ENCODE measurements at regions not wholly inside any gene's neighbourhood (a gene's known extent, or its start where the extent isn't known, plus 50 kb on each side); places are given as distances from the start of the nearest gene placed in this dataset.
A peak's percentile ranks its signal among the peaks of the same experiment; 100 is the strongest.
"Not testable (repeated sequence)": the region's sequence is repeated elsewhere in the genome, so short reads cannot be mapped to it uniquely, and the experiment has no call there.

- no peak for DNase-seq (ENCODE audit: low spot score)
These were observed 301.0 kb upstream of the TLE3 start for GRCh38 chr15:70398694-70399093.

DNA sequence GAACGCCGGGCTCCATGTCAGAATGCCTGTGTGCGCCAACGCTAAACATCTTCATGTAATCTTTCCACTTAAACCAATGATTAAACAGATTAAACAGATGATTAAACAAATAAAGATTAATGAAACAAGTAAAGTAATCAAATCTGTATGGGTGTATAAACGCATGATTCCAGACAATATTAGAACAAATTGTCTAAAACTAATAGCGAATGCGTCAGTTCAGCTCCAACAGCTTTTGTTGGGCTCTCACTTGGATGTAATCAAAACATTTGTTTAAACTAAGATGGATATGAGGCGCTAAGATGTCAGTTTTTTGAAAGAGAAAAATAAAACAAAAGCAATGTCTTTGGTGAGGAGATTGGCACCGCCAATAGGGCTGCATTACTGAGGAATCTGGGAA is 299.1 kb upstream of the TLE3 start:
- DNase-seq (ENCODE audit: low spot score), result no peak

DNA sequence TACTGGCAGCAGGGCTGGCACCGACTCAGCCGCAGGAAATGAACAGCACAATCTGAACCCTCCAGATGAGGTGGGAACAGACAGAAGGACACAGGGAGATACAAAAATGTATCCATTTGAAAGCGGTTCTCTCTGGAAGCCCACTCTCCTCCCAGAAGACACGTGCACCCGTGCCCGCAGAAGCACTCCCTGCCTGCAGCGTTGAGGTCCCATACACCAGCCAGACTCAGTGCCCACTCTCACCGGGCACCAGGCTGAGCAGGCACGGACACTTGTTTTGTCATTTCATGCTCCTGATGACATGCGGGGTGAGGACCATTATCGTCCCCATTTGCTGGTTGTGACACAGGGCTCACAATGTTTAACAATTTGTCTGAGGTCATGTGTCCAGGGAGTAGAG is 297.4 kb upstream of the TLE3 start:
- no peak for DNase-seq (ENCODE audit: low spot score)

DNA sequence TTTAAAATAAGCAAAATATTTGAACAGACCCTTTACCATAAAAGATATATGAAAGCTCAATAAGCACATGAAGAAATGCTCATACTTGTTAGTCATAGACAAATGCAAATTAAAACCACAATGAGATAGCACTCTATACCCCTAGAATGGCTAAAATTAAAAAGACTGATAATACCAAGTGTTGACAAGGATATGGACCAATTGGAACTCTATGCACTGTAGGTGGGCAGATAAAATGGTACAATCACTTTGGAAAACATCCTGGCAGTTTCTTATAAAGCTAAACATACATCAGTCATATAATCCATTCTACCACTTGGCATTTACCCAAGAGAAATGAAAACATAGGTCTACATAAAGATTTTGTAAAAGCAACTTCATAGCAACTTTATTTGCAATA is 293.0 kb upstream of the TLE3 start:
- no peak for DNase-seq (ENCODE audit: low spot score)

- no peak for DNase-seq (ENCODE audit: low spot score)
These were observed 290.3 kb upstream of the TLE3 start for GRCh38 chr15:70387993-70388392.

GRCh38 chr15:70387081-70387480 is 289.4 kb upstream of the TLE3 start:
- DNase-seq (ENCODE audit: low spot score), result no peak

DNA sequence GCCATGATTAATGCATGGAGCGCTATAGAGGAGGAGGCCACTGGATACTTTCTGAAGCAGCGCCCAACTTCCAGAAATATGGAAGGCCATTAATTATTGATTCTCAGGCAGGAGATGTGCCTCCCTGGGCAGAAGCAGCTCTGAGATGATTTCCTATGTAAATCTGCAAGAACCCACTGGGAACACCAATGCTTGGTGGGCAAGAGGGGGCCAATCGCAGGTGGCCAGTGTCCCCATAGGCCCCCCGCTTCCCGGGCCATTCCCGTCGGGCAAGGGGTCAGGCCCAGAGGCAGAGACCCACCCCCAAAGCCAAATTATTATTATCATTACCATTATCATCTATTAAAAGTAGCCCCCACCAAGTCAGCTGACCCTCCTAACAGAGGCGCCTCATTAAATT is 288.0 kb upstream of the TLE3 start:
- DNase-seq (ENCODE audit: low spot score), result no peak

- DNase-seq (ENCODE audit: low spot score), result no peak
These were observed 287.3 kb upstream of the TLE3 start for GRCh38 chr15:70385052-70385451.

- DNase-seq (ENCODE audit: low spot score), result no peak
These were observed 286.1 kb upstream of the TLE3 start for GRCh38 chr15:70383856-70384255.

- DNase-seq (ENCODE audit: low spot score), result no peak
These were observed 285.2 kb upstream of the TLE3 start for GRCh38 chr15:70382762-70383458.

- no peak for DNase-seq (ENCODE audit: low spot score)
These were observed 284.5 kb upstream of the TLE3 start for GRCh38 chr15:70382009-70382749.

- no peak for DNase-seq (ENCODE audit: low spot score)
These were observed 282.5 kb upstream of the TLE3 start for GRCh38 chr15:70379938-70380883.

- no peak for DNase-seq (ENCODE audit: low spot score)
These were observed 281.4 kb upstream of the TLE3 start for GRCh38 chr15:70379134-70379533.

GRCh38 chr15:70378126-70379031 is 280.7 kb upstream of the TLE3 start:
- DNase-seq (ENCODE audit: low spot score), result no peak

DNA sequence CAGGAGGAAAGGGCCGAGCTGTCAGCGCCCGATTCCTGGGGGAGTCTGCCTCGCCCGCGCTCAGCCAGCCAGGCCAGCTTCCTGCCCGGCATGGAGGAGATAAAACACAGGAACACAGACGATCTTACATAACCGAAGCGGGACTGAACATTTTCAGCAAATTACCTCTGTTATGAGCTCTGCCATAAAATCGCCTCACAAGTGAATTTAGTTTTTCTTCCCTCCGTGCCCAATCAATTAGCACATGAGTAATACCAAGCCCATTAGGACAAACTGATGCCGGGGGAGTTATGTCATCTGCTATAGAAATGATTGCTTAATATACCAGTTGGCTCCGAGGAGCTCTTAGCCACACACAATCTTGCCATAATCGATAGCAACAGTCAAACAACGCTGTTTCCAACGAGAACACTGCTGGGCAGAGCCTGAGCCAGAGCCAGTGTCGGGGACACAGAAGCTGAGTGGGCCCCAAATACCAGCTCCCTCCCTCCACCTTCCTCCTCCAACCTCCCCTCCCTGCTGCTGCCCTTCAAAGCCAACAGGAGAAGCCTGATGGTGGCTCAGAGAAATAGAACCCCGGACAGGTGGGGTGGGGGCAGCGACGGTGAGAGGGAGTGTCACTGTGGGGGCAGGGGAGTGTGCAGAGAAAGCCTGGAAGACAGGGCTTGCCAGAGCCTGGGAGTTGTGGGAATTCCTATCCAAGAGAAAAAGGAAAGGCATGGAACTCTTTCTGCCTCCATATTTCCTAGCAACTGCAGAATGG is 279.4 kb upstream of the TLE3 start:
- DNase-seq (ENCODE audit: low spot score), result peak; percentile 61

DNA sequence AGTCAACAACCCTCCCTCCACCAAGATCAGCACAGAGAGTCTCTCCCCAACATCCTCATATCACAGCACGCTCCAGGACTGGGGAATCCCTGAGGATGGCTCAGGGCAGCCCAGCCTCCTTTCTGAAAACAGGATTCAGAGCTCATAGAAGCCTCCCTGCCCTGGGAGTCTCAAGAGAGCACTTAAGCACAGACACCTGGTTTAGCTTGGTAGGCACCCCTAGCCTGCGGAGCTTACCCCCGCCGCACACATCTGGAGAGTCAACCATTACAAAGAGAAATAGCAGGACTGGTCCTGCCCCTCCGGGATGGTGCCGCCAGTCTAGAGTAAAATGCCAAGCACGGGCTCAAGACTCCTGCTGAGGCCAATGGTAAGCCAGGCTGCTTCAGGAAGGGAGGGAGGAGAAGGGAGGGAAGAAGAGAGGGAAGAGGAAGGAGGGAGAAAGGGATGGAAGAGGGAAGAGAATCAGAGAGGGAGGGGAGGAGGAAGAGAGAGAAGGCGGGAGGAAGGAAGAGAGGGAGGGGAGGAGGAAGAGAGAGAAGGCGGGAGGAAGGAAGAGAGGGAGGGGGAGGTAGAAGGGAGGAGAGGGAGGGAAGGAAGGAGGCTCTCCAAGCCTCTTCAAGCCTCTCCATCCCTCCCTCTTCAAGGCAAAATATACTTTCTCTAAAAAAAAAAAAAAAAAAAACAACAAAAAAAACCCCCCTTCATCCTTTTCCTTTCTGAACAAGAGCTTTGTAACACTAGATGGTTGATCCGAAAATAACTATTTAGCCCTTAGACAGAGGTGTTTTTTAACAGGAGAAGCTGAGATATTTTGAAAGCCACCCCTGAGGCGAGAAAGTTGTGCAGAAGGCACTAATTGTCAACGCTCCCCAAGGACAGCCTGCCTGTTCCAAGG is 278.6 kb upstream of the TLE3 start:
- no peak for DNase-seq (ENCODE audit: low spot score)

DNA sequence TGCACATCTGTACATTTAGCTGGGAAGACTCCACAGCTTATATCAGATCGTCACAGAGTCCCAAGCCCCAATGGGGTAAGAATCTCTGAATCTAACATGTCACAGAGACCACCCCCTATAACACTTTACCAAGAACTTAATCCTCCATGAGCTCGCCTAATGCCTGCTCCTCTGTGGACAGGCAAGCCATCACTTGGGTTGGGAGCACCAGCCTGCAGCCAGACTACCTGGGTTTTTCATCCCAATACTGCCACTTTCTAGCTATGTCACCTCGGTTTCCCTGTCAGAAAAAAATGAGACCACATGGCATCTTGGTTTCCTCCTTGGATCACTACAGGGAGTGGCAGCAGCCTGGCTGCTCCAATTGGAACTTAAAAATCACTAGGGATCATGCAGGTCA is 277.9 kb upstream of the TLE3 start:
- DNase-seq (ENCODE audit: low spot score), result no peak

DNA sequence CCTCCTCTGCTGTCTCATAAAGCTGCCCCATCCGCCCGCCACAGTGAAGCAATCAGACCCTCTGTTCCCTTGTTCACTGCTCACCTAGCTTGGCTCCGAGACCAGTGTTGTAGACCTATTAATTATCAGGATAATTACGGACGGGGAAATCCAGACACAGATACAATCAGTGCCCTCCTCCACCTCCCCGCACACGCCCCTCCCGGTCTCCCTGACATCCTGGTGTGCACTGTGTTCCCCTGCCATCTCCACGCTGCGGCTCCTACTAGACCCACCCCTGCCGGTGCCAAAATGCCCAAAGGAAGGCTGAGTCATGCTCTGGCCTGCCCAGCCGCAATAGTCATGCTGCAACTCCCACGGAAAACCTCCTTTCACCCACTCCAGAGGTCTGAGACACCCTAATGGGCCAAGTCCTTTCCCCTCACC is 277.3 kb upstream of the TLE3 start:
- DNase-seq (ENCODE audit: low spot score), result peak; percentile 33

- no peak for DNase-seq (ENCODE audit: low spot score)
These were observed 276.4 kb upstream of the TLE3 start for GRCh38 chr15:70374096-70374495.

- not testable (repeated sequence) for DNase-seq (ENCODE audit: low spot score)
These were observed 275.7 kb upstream of the TLE3 start for GRCh38 chr15:70373439-70373838.
